Astrocyte (in vitro differentiated cells and primary cell): ENCODE measurements at regions not wholly inside any gene's neighbourhood (a gene's known extent, or its start where the extent isn't known, plus 50 kb on each side); places are given as distances from the start of the nearest gene placed in this dataset.

Experiments used
- DNase-seq: peaks from one replicate; pipeline ENCODE4 v3.0.0-alpha.2; 2010; ENCODE audit warnings: low read depth
- FAIRE-seq: peaks from 2 replicates; lab custom pipeline; 2011; peaks lifted over from hg19 to GRCh38; lab: Jason Lieb, UNC
- H2AFZ ChIP-seq: 2 replicates; pipeline ENCODE4 v1.6.0; 2012; ENCODE audit warnings: low read depth, low read length, inconsistent platforms
- H3K27ac ChIP-seq: 2 replicates; pipeline ENCODE4 v1.5.1; 2011; ENCODE audit warnings: low read depth, low read length, inconsistent platforms
- H3K27me3 ChIP-seq: 2 replicates; pipeline ENCODE4 v1.6.0; 2011; ENCODE audit warnings: low read length, inconsistent platforms; ENCODE audit not compliant: insufficient read depth
- H3K36me3 ChIP-seq: 2 replicates; pipeline ENCODE4 v1.5.1; 2011; ENCODE audit warnings: low read length, inconsistent platforms; ENCODE audit not compliant: insufficient read depth
- H3K4me1 ChIP-seq: 2 replicates; pipeline ENCODE4 v1.5.1; 2011; ENCODE audit warnings: low read length, inconsistent platforms; ENCODE audit not compliant: insufficient read depth
- H3K4me2 ChIP-seq: 2 replicates; pipeline ENCODE4 v1.6.0; 2012; ENCODE audit warnings: low read length, inconsistent platforms
- H3K4me3 ChIP-seq: 2 replicates; pipeline ENCODE4 v1.5.1; 2011; ENCODE audit warnings: low read depth, mild to moderate bottlenecking, low read length, inconsistent platforms; ENCODE audit not compliant: insufficient read depth
- H3K79me2 ChIP-seq: 2 replicates; pipeline ENCODE4 v1.6.0; 2012; ENCODE audit warnings: mild to moderate bottlenecking, low read length, inconsistent platforms; ENCODE audit not compliant: insufficient read depth
- H3K9ac ChIP-seq: 2 replicates; pipeline ENCODE4 v1.6.0; 2012; ENCODE audit warnings: mild to moderate bottlenecking, low read length, inconsistent platforms
- H3K9me3 ChIP-seq: 2 replicates; pipeline ENCODE4 v1.5.1; 2012; ENCODE audit warnings: low read depth, mild to moderate bottlenecking, low read length, inconsistent platforms; ENCODE audit not compliant: insufficient read depth
- H4K20me1 ChIP-seq: 2 replicates; pipeline ENCODE4 v1.6.0; 2012; ENCODE audit warnings: low read length, inconsistent platforms; ENCODE audit not compliant: insufficient read depth
- H3K27ac Mint-ChIP-seq: one replicate; pipeline ENCODE4 v1.8.0; 2021; ENCODE audit warnings: mild to moderate bottlenecking, mixed read lengths; ENCODE audit not compliant: unreplicated experiment
- H3K27me3 Mint-ChIP-seq: one replicate; pipeline ENCODE4 v1.8.0; 2021; ENCODE audit warnings: low read depth, mixed read lengths; ENCODE audit not compliant: unreplicated experiment
- H3K36me3 Mint-ChIP-seq: one replicate; pipeline ENCODE4 v1.8.0; 2021; ENCODE audit warnings: low read depth, mixed read lengths; ENCODE audit not compliant: unreplicated experiment
- H3K4me1 Mint-ChIP-seq: one replicate; pipeline ENCODE4 v1.8.0; 2021; ENCODE audit warnings: low read depth, mixed read lengths; ENCODE audit not compliant: unreplicated experiment
- H3K4me3 Mint-ChIP-seq: one replicate; pipeline ENCODE4 v1.8.0; 2021; ENCODE audit warnings: mild to moderate bottlenecking, moderate library complexity, mixed read lengths; ENCODE audit not compliant: unreplicated experiment
- H3K9me3 Mint-ChIP-seq: one replicate; pipeline ENCODE4 v1.8.0; 2021; ENCODE audit warnings: mild to moderate bottlenecking, mixed read lengths; ENCODE audit not compliant: unreplicated experiment
- EZH2 ChIP-seq: IDR thresholded peaks from 2 replicates; pipeline ENCODE4 v1.6.1; 2012; ENCODE audit warnings: mild to moderate bottlenecking, low read length, inconsistent platforms; ENCODE audit not compliant: insufficient read depth
- TF ChIP-seq, protein P1 (sequence below): IDR thresholded peaks from 2 replicates; pipeline ENCODE4 v1.5.1; 2011; ENCODE audit warnings: low read depth, mild to moderate bottlenecking, inconsistent platforms, low read length, moderate library complexity; ENCODE audit not compliant: insufficient read depth

DNA sequence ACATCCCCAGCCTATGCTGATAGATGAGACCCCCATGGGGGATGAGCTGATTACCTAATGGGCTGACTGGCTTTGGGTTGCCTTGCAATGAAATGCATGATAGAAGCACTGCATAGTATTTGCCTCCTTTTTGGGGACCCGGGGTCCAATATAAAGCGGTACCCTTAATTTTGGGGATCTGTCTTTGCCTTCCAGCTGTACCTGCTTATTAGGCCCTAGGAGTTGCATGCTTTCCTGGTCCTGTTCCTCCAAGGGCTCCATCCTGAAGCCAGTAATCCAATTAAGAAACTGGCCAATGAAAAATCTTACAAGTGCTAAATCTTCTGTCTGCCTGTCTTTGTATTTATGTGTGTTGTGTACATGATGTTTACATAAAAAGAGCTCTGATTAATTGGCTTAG is 791.6 kb downstream of the TRIML1 start:
- Histone ChIP-seq H3K79me2 (no peaks in the 10 kb centered on the region), H3K4me2 (no peak overlapping the region), H2AFZ (no peak overlapping the region), H3K9me3 (peaks cover 8% of the 10 kb centered on the region), H3K4me3 (no peak overlapping the region), H3K9ac (no peak overlapping the region), H3K36me3 (no peaks in the 10 kb centered on the region), H3K27ac (no peak overlapping the region), H3K4me1 (peaks cover 5% of the 10 kb centered on the region), H3K27me3 (no peaks in the 10 kb centered on the region), H4K20me1 (no peaks in the 10 kb centered on the region)
- DNase-seq, result no peak
- FAIRE-seq, result no peak
- no peak for TF ChIP-seq EZH2
- TF ChIP-seq, protein P1, sequence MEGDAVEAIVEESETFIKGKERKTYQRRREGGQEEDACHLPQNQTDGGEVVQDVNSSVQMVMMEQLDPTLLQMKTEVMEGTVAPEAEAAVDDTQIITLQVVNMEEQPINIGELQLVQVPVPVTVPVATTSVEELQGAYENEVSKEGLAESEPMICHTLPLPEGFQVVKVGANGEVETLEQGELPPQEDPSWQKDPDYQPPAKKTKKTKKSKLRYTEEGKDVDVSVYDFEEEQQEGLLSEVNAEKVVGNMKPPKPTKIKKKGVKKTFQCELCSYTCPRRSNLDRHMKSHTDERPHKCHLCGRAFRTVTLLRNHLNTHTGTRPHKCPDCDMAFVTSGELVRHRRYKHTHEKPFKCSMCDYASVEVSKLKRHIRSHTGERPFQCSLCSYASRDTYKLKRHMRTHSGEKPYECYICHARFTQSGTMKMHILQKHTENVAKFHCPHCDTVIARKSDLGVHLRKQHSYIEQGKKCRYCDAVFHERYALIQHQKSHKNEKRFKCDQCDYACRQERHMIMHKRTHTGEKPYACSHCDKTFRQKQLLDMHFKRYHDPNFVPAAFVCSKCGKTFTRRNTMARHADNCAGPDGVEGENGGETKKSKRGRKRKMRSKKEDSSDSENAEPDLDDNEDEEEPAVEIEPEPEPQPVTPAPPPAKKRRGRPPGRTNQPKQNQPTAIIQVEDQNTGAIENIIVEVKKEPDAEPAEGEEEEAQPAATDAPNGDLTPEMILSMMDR, result no peak
- Mint-ChIP-seq H3K4me3 (no peak overlapping the region), H3K9me3 (peaks cover 33% of the 10 kb centered on the region), H3K36me3 (peaks cover 3% of the 10 kb centered on the region), H3K4me1 (no peaks in the 10 kb centered on the region), H3K27ac (no peak overlapping the region), H3K27me3 (no peaks in the 10 kb centered on the region)

- Histone ChIP-seq H4K20me1 (no peaks in the 10 kb centered on the region), H3K9ac (no peak overlapping the region), H3K9me3 (peaks cover 8% of the 10 kb centered on the region), H3K27ac (no peak overlapping the region), H3K79me2 (no peaks in the 10 kb centered on the region), H3K4me3 (no peak overlapping the region), H2AFZ (no peak overlapping the region), H3K36me3 (no peaks in the 10 kb centered on the region), H3K27me3 (no peaks in the 10 kb centered on the region), H3K4me2 (peak overlapping the region; percentile 9), H3K4me1 (peaks cover 5% of the 10 kb centered on the region)
- peaks cover 3% of the 10 kb centered on the region for H3K36me3 Mint-ChIP-seq
- H3K4me1 Mint-ChIP-seq, result no peaks in the 10 kb centered on the region
- H3K27ac Mint-ChIP-seq, result no peak overlapping the region
- H3K9me3 Mint-ChIP-seq, result peaks cover 28% of the 10 kb centered on the region
- H3K27me3 Mint-ChIP-seq, result no peaks in the 10 kb centered on the region
- FAIRE-seq, result no peak
- H3K4me3 Mint-ChIP-seq, result no peak overlapping the region
- peak; percentile 73 for DNase-seq
- no peak for TF ChIP-seq EZH2
- TF ChIP-seq, protein P1, result no peak
Measured at GRCh38 chr4:188934320-188934962, 795.2 kb downstream of the TRIML1 start.

DNA sequence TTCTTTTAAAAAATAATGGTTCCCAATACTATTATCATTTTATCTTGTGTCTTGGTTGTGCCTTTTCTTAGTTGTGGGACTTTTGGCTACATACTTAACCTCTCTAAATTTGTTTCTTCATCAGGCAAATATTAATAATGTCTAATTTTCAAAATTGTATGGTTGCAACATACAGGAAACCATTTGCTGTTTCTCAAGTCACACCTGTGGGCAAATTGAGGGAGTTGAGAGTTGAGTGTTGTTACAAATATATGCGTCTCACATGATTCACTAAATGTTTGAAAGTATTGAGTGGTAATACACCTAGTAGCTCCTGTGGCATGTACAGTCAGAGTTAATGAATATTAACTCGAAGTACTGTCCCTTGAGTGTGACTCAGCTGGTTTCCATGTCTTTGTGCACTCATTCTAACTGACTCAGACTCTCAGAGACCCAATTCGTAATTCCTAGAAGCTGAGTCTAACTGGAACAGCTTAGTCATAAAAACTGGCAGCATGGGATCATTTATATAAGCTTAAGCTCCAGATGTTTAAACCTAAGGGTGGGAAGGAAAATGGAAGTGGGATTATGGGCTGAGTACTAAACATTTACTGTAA is 802.4 kb downstream of the TRIML1 start:
- H3K27me3 Mint-ChIP-seq, result no peaks in the 10 kb centered on the region
- H3K4me1 ChIP-seq, result no peaks in the 10 kb centered on the region
- no peak overlapping the region for H2AFZ ChIP-seq
- peak; percentile 99 for FAIRE-seq
- no peaks in the 10 kb centered on the region for H3K79me2 ChIP-seq
- H3K9me3 Mint-ChIP-seq, result peaks cover 8% of the 10 kb centered on the region
- H3K27me3 ChIP-seq, result no peaks in the 10 kb centered on the region
- H3K4me3 Mint-ChIP-seq, result no peak overlapping the region
- TF ChIP-seq, protein P1, result no peak
- TF ChIP-seq EZH2, result no peak
- H4K20me1 ChIP-seq, result no peaks in the 10 kb centered on the region
- H3K27ac ChIP-seq, result peak overlapping the region; percentile 81
- DNase-seq, result peak; percentile 99
- no peaks in the 10 kb centered on the region for H3K36me3 ChIP-seq
- peak overlapping the region; percentile 32 for H3K4me2 ChIP-seq
- no peak overlapping the region for H3K9ac ChIP-seq
- no peaks in the 10 kb centered on the region for H3K9me3 ChIP-seq
- H3K4me3 ChIP-seq, result no peak overlapping the region
- peaks cover 16% of the 10 kb centered on the region for H3K4me1 Mint-ChIP-seq
- H3K27ac Mint-ChIP-seq, result peak overlapping the region; percentile 98
- H3K36me3 Mint-ChIP-seq, result no peaks in the 10 kb centered on the region
